HG02610 (cell line): ENCODE measurements at regions not wholly inside any gene's neighbourhood (a gene's known extent, or its start where the extent isn't known, plus 50 kb on each side); places are given as distances from the start of the nearest gene placed in this dataset.

ENCODE experiments used
- ATAC-seq: cut with Tn5 transposase; IDR thresholded peaks from one replicate; pipeline ENCODE4 v1.9.1; 2021; ENCODE audit warnings: mild to moderate bottlenecking, moderate library complexity; ENCODE audit not compliant: unreplicated experiment

GRCh38 chr4:189062047-189062820, 878.4 kb upstream of the FRG1 start:
- no peak for ATAC-seq

- no peak for ATAC-seq
Observed at GRCh38 chr4:189069772-189070171, 870.9 kb upstream of the FRG1 start.

GRCh38 chr4:189071241-189071640, 869.4 kb upstream of the FRG1 start:
- no peak for ATAC-seq

- ATAC-seq: no peak
Observed at GRCh38 chr4:189073739-189074138, 866.9 kb upstream of the FRG1 start.

GRCh38 chr4:189081826-189082225, 858.8 kb upstream of the FRG1 start:
- no peak for ATAC-seq

GRCh38 chr4:189083769-189084168, 856.9 kb upstream of the FRG1 start:
- ATAC-seq: no peak

GRCh38 chr4:189084671-189085070, 856.0 kb upstream of the FRG1 start:
- no peak for ATAC-seq

GRCh38 chr4:189087971-189088370, 852.7 kb upstream of the FRG1 start:
- ATAC-seq: no peak

- no peak for ATAC-seq
Observed at GRCh38 chr4:189088780-189089179, 851.9 kb upstream of the FRG1 start.

GRCh38 chr4:189090174-189090814, 850.4 kb upstream of the FRG1 start:
- no peak for ATAC-seq

GRCh38 chr4:189092581-189092980, 848.1 kb upstream of the FRG1 start:
- ATAC-seq: no peak

- no peak for ATAC-seq
Observed at GRCh38 chr4:189096108-189096507, 844.6 kb upstream of the FRG1 start.

- no peak for ATAC-seq
Observed at GRCh38 chr4:189096717-189097116, 844.0 kb upstream of the FRG1 start.

- ATAC-seq: no peak
Observed at GRCh38 chr4:189098932-189099696, 841.6 kb upstream of the FRG1 start.

- ATAC-seq: no peak
Observed at GRCh38 chr4:189113389-189113888, 827.2 kb upstream of the FRG1 start.

GRCh38 chr4:189117426-189117825, 823.2 kb upstream of the FRG1 start:
- no peak for ATAC-seq

- ATAC-seq: no peak
Observed at GRCh38 chr4:189121336-189121735, 819.3 kb upstream of the FRG1 start.

GRCh38 chr4:189124149-189124758, 816.4 kb upstream of the FRG1 start:
- ATAC-seq: no peak

- no peak for ATAC-seq
Observed at GRCh38 chr4:189124791-189125190, 815.9 kb upstream of the FRG1 start.

GRCh38 chr4:189126040-189126439, 814.6 kb upstream of the FRG1 start:
- ATAC-seq: no peak

- no peak for ATAC-seq
Observed at GRCh38 chr4:189128341-189128740, 812.3 kb upstream of the FRG1 start.
